Epithelial cell of prostate (primary cell): ENCODE measurements at regions not wholly inside any gene's neighbourhood (a gene's known extent, or its start where the extent isn't known, plus 50 kb on each side); places are given as distances from the start of the nearest gene placed in this dataset.

Experiments used
- DNase-seq: peaks from one replicate; pipeline ENCODE4 v3.0.0-alpha.2; 2011; ENCODE audit warnings: low read depth, low spot score
- H3K27ac ChIP-seq: fragments of 450-650 bp; 2 replicates; pipeline ENCODE4 v1.5.1; 2017; ENCODE audit warnings: mild to moderate bottlenecking

GRCh38 chr16:9363520-9363919 lies 272.1 kb downstream of the HAPSTR1 start:
- H3K27ac ChIP-seq: no peak overlapping the region
- DNase-seq: no peak

DNA sequence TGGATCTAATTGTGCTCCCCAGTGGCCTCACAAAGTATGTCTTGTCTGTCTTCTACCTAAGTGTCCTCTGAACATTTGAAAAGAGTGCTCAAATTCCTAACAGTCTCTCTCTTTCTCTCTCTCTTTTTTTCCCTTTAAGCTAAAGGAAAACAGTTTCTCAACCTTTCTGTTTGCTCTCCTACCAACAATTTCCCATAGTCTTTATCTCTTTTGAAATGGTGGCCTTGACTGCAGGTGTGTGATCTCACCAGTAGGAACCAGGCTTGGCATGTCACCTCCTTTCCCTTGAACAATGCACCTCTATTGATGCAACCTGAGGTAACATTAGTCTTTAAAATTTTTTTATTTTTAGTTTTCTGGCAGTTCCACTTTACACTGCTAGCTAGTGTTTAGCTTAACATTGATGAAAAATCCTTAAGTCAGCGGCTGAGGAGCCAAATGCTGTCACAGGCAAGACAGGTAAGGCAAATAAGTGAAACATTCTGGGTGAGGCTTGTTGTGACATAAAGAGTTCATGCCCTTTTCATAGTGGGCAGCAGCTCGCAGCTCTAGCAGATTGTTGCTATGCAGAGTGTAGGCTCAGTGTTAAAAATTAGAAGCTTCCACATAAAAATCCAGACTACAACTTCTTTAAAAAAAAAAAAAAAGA lies 273.4 kb downstream of the HAPSTR1 start:
- no peak for DNase-seq
- H3K27ac ChIP-seq: no peak overlapping the region

DNA sequence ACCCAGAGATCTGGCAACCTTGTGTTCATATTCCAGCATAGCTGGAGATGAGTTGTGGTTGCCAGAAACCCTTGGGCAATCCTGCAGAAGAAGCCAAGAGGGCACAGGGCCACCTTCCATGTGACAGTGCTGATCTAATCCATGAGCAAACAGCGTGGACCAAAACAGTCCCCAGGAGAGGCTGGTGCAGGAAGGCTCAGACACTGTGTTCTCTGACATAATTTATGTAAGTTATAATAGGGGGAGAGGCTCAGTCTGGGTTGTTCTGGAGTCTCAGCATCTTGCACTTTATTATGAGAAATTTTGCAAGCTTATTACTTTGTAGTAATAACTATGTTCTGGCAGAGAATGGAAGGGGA lies 273.9 kb downstream of the HAPSTR1 start:
- DNase-seq: no peak
- H3K27ac ChIP-seq: no peak overlapping the region

DNA sequence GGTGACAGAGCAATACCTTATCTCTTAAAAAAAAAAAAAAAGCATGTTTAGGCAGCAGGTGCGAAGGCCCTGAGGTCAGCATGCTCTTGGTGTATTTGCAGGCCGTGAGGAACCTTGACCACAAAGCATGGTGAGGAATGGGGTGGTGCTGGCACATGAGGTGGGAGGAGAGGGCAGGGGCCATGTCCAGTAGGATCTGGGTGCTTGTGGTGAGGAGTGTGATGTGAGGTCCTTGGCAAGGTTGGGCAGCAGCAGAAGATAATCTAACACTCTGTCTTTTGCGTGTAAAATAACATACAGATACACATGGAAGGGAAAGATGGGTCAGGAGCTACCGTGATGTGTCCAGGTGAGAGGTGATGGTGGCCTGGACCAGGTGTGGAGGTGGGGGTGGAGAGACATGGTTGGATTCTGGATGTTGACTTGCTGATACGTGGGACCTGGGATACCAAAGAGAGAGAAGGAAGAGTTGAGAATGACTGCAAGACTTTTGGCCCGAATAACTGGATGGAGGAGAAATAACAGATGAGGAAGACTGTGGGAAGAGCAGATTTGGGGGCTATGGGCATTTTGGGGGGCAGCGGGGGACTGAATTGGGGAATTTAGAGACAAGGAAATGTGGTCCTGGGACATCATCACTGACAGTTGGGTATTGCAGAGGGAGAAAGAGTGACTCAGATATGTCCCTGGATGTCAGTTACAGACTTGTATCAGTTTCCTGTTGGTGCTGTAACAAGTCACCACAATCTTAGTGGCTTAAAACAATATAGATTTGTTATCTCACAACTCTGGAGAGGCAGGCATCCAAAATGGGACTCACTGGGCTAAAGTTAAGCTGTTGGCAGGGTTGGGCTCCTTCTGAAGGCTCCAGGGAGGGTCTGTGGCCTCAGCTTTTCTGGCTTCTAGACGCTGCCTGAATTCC lies 274.9 kb downstream of the HAPSTR1 start:
- H3K27ac ChIP-seq: no peak overlapping the region
- DNase-seq: no peak

DNA sequence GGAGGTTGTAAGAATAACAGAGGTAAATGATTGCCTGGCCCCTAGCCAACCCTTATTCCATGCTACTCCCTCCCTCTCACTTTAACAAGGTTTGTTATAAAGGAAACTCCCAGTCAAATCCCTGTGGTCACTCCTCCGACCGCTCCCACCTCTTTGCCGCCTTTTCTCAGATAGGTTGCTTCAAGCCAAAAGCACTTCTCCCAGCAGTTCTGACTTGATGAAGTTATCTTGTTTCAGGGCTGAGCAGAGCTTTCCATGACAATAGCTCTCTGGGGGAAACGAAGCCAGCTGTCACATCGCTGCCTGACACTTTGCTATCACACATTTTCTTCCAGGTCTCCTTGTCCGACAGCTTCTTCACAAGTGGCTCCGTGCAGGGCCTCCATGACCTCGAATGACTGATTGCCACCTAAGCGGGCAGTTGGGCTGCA lies 278.6 kb downstream of the HAPSTR1 start:
- no peak overlapping the region for H3K27ac ChIP-seq
- DNase-seq: no peak

DNA sequence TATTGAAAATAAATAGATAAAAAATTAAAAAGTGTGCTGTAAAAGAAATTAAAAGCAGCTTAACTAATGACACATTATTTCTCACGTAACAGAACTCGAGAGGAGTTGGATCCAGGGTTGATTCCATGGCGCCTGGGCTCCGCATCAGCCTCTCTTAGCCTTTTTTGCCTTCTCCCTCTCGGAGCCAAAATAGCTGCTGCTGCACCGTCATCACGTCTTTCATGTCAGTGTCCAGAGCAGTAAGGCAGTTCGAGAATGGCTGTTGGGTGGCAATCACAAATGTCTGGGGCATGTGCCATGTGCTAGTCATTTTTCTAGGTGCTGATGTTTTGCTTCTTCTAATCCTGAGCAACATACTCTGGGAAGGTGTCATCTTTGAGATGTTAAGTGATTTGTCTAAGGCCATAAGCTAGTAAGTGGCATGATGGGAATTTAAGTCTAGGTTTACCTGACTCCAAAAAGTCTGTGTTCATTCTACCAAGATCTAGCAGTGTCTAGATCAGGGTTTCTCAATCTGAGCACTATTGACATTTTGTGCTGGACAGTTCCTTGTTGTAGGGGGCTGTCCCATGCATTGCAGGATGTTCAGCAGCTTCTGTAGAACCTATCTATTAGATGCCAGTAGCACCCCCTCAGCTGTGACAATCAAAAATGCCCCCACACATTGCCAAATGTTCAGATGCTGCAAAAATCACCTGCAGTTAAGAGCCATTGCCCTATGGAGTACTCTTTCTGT lies 280.4 kb downstream of the HAPSTR1 start:
- no peak overlapping the region for H3K27ac ChIP-seq
- DNase-seq: no peak

DNA sequence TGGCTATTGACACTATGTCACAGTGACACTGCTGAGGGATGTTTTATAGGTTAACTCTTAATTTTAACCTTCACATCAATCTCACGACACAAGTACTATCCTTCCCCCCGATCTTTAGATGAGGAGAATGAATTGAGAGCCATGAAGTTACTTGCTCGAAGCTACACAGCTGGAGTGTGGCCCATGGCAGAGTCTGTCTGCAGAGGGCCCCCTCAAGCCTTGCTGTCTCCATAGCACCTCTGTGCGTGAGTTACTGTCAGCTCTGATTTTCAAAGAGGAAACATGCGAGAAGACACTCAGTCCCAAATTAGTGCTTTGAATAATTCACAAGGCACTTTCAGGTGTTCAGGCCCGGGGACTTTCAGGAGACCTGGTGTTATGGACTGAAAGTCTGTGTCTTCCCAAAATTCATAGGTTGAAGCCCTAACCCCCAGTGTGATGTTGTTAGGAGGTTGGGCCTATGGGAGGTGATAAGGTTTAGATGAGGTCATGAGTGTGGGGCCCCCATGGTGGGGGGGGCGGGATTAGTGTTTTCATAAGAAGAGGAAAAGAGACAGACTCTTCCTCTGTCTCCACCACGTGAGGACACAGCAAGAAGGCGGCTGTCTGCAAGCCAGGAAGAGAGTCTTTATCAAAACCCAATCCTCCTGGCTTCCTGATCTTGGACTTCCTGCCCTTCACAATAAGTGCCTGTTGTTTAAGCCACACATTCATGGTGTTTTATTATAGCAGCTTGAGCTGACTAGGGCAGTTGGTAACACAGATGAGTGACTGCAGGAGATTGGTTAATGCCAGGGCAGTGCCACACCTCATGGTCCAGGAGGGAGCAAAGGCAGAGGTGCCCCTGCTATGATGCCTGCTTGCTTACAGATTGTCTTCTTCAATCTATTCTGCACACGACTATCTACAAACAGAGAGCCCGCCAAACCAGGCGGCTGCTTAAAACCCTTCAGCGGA lies 281.8 kb downstream of the HAPSTR1 start:
- H3K27ac ChIP-seq: no peak overlapping the region
- DNase-seq: no peak

- no peak overlapping the region for H3K27ac ChIP-seq
- DNase-seq: no peak
Observed at GRCh38 chr16:9374061-9374460, 282.6 kb downstream of the HAPSTR1 start.

- no peak overlapping the region for H3K27ac ChIP-seq
- DNase-seq: no peak
Observed at GRCh38 chr16:9378876-9379275, 287.4 kb downstream of the HAPSTR1 start.

GRCh38 chr16:9380221-9380620 lies 288.8 kb downstream of the HAPSTR1 start:
- no peak overlapping the region for H3K27ac ChIP-seq
- DNase-seq: no peak

DNA sequence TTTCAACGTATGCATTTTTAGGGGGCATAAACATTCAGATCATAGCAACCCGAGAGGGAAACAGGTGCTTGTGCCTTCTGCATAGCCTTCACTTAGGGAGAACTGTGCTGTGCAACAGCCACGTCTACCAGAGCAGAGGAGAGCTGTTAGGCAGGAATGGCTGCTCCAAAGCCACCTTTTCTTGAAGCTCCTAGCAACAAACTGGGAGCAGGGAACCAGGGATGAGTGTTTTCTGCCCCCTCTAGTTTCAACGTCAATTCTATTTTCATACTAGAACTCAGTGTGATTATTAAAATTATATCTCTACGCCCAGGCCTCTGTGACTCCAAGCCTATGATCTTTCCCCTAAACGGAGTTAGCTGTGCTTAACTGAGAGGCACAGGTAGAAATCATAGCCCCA lies 290.0 kb downstream of the HAPSTR1 start:
- DNase-seq: no peak
- no peak overlapping the region for H3K27ac ChIP-seq

DNA sequence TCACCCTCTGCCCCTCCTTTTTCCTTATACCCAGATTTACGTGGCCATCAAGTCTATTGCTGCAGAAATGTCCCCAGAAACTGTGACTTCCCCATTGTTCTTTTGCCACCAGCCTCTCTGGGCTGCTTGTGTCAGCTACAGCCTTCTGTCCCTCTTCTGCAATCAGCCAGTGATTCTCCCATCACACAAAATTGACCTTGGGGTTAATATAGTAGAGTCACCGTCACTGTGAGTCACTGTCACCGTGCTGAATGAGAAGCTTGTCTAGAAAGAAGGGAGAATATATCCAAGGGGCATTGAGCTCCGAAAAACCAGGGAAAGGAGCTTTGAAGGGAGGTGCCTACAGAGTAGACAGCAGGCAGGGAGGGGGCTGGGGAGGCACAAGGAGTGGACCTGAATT lies 290.5 kb downstream of the HAPSTR1 start:
- H3K27ac ChIP-seq: no peak overlapping the region
- DNase-seq: no peak

DNA sequence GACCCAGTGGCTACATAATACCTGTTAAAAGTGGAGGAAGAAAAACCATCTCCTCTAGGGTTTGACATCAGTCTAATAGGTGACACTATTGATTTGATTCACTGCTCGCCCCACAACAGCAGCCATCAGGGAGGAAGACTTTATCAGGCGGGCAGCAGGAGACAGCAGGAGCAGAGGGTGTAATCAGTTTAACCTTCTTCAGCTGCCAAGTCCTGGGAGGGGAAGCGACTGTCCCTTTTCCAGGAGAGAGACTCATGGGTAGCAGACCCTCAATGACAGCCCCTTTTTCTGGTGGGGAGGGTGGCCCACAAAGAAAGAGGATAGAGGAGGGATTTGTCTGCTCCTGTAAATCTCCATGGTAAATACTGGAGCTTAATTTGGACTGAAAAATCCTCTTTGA lies 291.8 kb downstream of the HAPSTR1 start:
- no peak for DNase-seq
- no peak overlapping the region for H3K27ac ChIP-seq

- no peak for DNase-seq
- H3K27ac ChIP-seq: no peak overlapping the region
Observed at GRCh38 chr16:9384141-9384540, 292.7 kb downstream of the HAPSTR1 start.

- DNase-seq: no peak
- H3K27ac ChIP-seq: no peak overlapping the region
Observed at GRCh38 chr16:9389543-9390207, 298.2 kb downstream of the HAPSTR1 start.

- DNase-seq: no peak
- H3K27ac ChIP-seq: no peak overlapping the region
Observed at GRCh38 chr16:9392956-9393355, 301.5 kb downstream of the HAPSTR1 start.

DNA sequence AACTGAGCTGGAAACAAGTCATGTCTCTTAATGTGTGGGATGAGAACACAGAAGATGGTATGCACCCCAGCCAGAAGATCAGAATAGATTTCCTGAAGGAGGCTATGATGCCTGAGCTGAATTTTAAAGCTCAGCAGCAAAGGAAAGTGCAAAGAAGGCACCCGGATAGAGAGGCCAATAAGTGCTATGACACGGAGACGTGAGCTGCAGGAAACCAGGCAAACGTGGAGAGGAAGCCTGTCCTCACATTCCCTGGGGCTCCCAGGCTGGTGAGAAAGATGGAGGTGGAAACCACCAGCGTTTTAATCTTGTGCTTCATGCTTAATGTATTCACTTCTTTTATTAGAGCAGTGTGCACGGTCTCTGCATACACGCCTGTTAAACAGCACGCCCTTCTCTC lies 302.1 kb downstream of the HAPSTR1 start:
- no peak overlapping the region for H3K27ac ChIP-seq
- no peak for DNase-seq

- H3K27ac ChIP-seq: no peak overlapping the region
- DNase-seq: no peak
Observed at GRCh38 chr16:9395958-9396359, 304.5 kb downstream of the HAPSTR1 start.

DNA sequence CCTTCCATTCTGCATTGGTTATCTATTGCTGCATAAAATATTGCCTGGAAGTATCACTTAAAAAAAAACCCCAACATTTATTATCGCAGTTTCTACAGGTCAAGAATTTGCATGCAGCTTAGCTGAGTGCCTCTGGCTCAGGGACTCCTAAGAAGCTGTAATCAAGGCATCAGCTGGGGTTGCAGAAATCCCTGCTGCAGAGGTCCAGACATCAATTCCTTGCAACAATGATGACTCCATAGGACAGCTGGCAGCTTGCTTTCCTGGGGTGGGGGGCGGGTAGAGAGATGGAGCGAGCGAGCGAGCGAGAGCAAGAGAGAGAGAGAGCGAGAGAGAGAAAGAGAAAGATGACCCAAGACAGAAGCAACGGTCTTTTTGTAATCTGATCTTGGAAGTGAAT lies 308.1 kb downstream of the HAPSTR1 start:
- no peak for DNase-seq

More for the DNA sequence above, 308.1 kb downstream of the HAPSTR1 start:
- H3K27ac ChIP-seq: no peak overlapping the region
